ENCODE measurements at regions not wholly inside any gene's neighbourhood (a gene's known extent, or its start where the extent isn't known, plus 50 kb on each side); places are given as distances from the start of the nearest gene placed in this dataset.

DNA sequence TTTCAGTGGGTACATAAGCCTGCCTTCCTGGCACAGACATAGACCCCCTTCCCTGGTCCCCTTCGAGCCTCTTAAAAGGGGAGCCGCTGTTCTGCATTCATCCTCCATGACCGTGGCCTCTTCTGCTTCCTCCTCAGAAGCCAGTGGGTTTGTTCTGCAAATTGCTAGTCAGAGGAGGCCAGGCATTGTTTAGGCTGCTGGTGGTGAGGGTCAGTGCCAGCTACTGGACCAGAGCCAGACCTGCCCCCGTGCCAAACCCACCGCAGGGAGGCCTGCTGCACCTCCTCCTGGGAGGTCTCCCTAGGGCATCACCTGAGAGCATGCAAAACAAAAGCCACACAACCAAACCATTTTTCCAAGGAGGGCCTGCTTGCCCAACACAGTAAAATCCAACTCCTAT is 178.4 kb downstream of the MIS18A start:
- TF ChIP-seq, protein P1, sequence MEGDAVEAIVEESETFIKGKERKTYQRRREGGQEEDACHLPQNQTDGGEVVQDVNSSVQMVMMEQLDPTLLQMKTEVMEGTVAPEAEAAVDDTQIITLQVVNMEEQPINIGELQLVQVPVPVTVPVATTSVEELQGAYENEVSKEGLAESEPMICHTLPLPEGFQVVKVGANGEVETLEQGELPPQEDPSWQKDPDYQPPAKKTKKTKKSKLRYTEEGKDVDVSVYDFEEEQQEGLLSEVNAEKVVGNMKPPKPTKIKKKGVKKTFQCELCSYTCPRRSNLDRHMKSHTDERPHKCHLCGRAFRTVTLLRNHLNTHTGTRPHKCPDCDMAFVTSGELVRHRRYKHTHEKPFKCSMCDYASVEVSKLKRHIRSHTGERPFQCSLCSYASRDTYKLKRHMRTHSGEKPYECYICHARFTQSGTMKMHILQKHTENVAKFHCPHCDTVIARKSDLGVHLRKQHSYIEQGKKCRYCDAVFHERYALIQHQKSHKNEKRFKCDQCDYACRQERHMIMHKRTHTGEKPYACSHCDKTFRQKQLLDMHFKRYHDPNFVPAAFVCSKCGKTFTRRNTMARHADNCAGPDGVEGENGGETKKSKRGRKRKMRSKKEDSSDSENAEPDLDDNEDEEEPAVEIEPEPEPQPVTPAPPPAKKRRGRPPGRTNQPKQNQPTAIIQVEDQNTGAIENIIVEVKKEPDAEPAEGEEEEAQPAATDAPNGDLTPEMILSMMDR (IDR thresholded peaks at IDR 0.05; ENCODE audit: low read depth, low read length, missing control alignments) = no peak
- DNase-seq (ENCODE audit: low read depth) = no peak
- H3K4me3 ChIP-seq (ENCODE audit: low read depth, low read length) = no peak overlapping the region

DNA sequence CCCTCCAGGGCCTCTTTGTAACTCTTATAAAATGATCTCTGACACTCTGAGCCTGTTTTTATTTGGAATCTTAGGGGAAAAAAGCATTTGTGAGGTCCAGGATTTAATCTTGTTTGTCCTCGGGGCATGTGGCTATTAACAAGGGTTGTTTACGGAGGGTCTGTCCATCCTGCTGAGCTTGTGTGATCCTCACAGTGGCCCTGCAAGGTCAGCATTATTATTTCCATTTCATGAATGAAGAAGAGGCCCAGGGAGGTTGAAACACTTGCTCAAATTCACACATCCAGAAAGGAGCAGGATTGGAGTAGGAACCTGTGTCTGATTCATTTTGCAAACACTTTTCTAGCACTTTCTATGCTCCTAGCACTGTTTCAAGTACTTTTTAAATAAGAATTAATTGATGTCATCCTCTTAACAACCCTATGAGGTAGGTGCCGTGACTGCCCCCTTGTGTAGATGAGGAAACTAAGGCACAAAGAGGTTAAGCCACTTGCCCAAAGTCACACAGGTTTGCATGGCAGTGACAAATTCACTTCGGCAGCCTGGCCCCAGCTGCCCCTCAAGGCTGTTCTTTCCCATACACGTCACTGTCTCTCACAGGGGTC is 178.9 kb downstream of the MIS18A start:
- no peak for DNase-seq (ENCODE audit: low read depth)
- TF ChIP-seq, protein P1 (IDR thresholded peaks at IDR 0.05; ENCODE audit: low read depth, low read length, missing control alignments) = no peak
- no peak overlapping the region for H3K4me3 ChIP-seq (ENCODE audit: low read depth, low read length)

DNA sequence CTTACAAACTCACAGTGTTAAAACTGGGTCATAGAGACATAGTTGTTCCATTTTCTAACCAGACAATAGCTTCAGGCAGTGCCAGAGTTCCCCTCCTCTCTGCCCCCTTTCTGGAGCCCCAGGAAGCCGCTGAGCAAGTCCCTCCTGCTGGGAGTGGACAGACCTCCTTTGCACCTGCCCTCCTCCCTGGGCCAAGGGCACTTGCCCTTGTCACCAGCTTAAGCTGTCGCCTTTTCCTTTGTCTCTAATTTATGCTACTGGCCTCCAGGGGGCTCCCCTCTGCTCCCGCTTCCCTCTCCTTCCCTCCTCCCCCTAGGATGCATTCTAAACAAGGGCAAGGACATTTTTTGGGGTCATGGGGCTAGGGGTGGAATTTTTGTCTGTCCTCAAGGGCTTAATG is 182.4 kb downstream of the MIS18A start:
- no peak overlapping the region for H3K4me3 ChIP-seq (ENCODE audit: low read depth, low read length)
- no peak for DNase-seq (ENCODE audit: low read depth)
- TF ChIP-seq, protein P1 (IDR thresholded peaks at IDR 0.05; ENCODE audit: low read depth, low read length, missing control alignments) = peak; percentile 43

DNA sequence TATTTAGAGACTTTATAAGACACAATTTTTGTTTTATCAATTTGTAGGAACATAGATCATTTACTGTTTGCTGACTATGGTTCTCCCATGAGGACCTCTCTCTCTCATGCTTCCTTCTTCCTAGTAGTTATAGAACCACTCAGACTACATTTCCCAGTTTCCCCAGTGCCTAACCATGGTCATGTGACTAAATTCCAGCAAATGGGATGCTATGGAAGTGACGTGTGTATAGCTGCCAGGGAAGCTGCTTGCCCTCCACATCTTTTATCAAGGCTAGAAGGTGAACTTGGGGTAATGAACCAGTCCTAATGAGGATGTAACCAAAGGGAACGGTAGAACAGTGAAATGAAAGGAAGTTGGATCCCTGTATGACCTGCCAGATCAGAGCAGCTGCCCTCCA is 184.0 kb downstream of the MIS18A start:
- H3K4me3 ChIP-seq (ENCODE audit: low read depth, low read length) = no peak overlapping the region
- TF ChIP-seq, protein P1 (IDR thresholded peaks at IDR 0.05; ENCODE audit: low read depth, low read length, missing control alignments) = no peak
- DNase-seq (ENCODE audit: low read depth) = no peak

DNA sequence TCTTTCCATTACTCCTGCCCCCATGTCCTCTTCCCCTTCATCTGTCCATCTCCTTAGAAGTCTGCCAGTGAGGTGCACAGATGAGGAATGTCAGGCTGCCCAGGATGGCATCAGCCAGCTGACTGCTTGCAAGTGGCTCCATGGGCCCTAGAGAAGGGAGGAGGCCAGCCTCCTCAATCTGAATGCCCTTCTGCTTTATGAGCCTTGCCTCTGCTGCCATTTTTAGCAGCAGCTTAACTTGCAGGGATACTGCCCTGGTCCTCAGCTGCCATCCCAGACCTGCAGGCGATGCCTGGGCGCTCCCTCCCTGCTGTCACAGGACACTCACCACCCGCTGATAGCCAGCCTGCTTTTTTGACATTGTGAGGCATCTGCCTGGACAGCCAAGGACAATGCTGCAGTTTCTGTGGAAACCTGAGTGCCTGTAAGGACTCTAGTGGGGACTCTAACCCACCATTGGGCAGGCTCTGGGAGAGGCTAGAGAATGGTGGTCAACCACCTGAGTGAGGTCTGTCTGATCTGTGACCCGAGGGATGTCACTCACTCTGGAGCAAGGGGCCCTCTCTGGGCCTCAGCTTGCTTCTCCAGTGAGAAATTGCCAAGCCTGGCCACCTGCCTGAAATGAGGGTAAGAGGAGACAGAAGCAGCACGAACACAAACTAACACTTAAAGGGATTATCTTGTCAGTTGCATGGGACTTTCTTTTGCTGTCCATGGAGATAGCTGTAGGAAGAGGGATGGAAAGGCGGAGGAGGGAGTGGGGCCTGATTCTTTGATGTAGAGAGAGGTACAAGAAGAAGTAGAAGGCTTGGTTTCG is 185.0 kb downstream of the MIS18A start:
- DNase-seq (ENCODE audit: low read depth) = no peak
- TF ChIP-seq, protein P1 (IDR thresholded peaks at IDR 0.05; ENCODE audit: low read depth, low read length, missing control alignments) = no peak
- no peak overlapping the region for H3K4me3 ChIP-seq (ENCODE audit: low read depth, low read length)

DNA sequence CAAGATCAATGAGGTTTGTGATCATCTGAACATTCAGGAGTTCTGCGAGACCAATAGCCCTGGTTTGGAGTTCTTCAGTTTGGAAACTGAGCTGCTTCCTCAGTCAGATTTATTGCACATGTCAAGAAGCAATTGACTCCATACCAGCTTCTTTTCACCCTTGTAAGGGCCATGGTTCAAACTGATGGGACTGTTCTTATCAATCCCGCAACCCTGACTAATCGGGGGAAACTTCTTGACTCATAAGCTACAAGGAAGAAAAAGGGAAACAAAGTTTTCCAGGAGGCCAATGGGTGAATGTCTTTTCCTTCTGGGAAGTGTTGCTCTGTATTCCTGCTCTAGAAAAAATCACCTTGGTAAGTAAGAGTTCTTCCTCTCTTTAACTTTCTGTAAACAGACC is 187.9 kb downstream of the MIS18A start:
- H3K4me3 ChIP-seq (ENCODE audit: low read depth, low read length) = no peak overlapping the region
- no peak for DNase-seq (ENCODE audit: low read depth)
- TF ChIP-seq, protein P1 (IDR thresholded peaks at IDR 0.05; ENCODE audit: low read depth, low read length, missing control alignments) = no peak
